GM19023 (cell line): ENCODE measurements at regions not wholly inside any gene's neighbourhood (a gene's known extent, or its start where the extent isn't known, plus 50 kb on each side); places are given as distances from the start of the nearest gene placed in this dataset.
"Not testable (repeated sequence)": the region's sequence is repeated elsewhere in the genome, so short reads cannot be mapped to it uniquely, and the experiment has no call there.

Experiments used
- ATAC-seq: cut with Tn5 transposase; IDR thresholded peaks from one replicate; pipeline ENCODE4 v1.9.1; 2021; ENCODE audit warnings: mild to moderate bottlenecking, moderate library complexity; ENCODE audit not compliant: unreplicated experiment

- ATAC-seq, result no peak
Measured at GRCh38 chr1:172717722-172718465, 59.0 kb downstream of the FASLG start.

GRCh38 chr1:172719066-172719627 lies 60.2 kb downstream of the FASLG start:
- no peak for ATAC-seq

GRCh38 chr1:172719694-172720138 lies 60.8 kb downstream of the FASLG start:
- ATAC-seq, result no peak

- no peak for ATAC-seq
Measured at GRCh38 chr1:172720339-172720738, 61.4 kb downstream of the FASLG start.

- ATAC-seq, result no peak
Measured at GRCh38 chr1:172723251-172723650, 64.3 kb downstream of the FASLG start.

- ATAC-seq, result no peak
Measured at GRCh38 chr1:172724232-172724631, 65.3 kb downstream of the FASLG start.

- ATAC-seq, result peak; percentile 82
Measured at GRCh38 chr1:172724765-172725613, 66.1 kb downstream of the FASLG start.

- no peak for ATAC-seq
Measured at GRCh38 chr1:172726740-172727139, 67.8 kb downstream of the FASLG start.

- no peak for ATAC-seq
Measured at GRCh38 chr1:172727275-172727857, 68.5 kb downstream of the FASLG start.

GRCh38 chr1:172727956-172728603 lies 69.2 kb downstream of the FASLG start:
- ATAC-seq, result no peak

- ATAC-seq, result not testable (repeated sequence)
Measured at GRCh38 chr1:172728705-172729104, 69.8 kb downstream of the FASLG start.

- no peak for ATAC-seq
Measured at GRCh38 chr1:172732427-172732826, 73.5 kb downstream of the FASLG start.

- no peak for ATAC-seq
Measured at GRCh38 chr1:172733815-172734214, 74.9 kb downstream of the FASLG start.

- no peak for ATAC-seq
Measured at GRCh38 chr1:172738389-172738788, 79.5 kb downstream of the FASLG start.

GRCh38 chr1:172742599-172743500 lies 83.9 kb downstream of the FASLG start:
- ATAC-seq, result no peak

- ATAC-seq, result peak; percentile 60
Measured at GRCh38 chr1:172745014-172745413, 86.1 kb downstream of the FASLG start.

GRCh38 chr1:172746091-172746949 lies 87.4 kb downstream of the FASLG start:
- ATAC-seq, result peak; percentile 80

GRCh38 chr1:172748201-172748600 lies 89.3 kb downstream of the FASLG start:
- ATAC-seq, result no peak

- no peak for ATAC-seq
Measured at GRCh38 chr1:172751683-172752082, 92.8 kb downstream of the FASLG start.
